GM12878 (cell line): ENCODE measurements at regions not wholly inside any gene's neighbourhood (a gene's known extent, or its start where the extent isn't known, plus 50 kb on each side); places are given as distances from the start of the nearest gene placed in this dataset.

Experiments used
- ATAC-seq: fragments of 200-7000 bp; cut with Tn5 transposase; 3 replicates; pipeline ENCODE4 v1.9.1; 2020; ENCODE audit warnings: mild to moderate bottlenecking, moderate library complexity
- BruUV-seq: library from RNA; stranded (reverse); fragments of 400-500 nt; replicated peaks from 2 replicates; lab custom pipeline; 2021; lab: Mats Ljungman, UMichigan
- CTCF ChIA-PET: fragments of 300-600 bp; sonication (Branson Sonifier 250); formaldehyde crosslinking; extraction: SDS; loops from one replicate; lab custom pipeline; 2021; ENCODE audit warnings: inconsistent platforms; lab: Yijun Ruan, JAX
- POLR2A ChIA-PET: fragments of 350-600 bp; formaldehyde crosslinking; extraction: SDS; loops from one replicate; lab custom pipeline; 2021; ENCODE audit warnings: inconsistent platforms; lab: Charles Lee
- RAD21 ChIA-PET: fragments of 300-600 bp; sonication (Branson Sonifier 250); formaldehyde crosslinking; loops from one replicate; lab custom pipeline; 2023; ENCODE audit warnings: antibody characterized with exemption; ENCODE audit not compliant: unreplicated experiment; lab: Charles Lee
- SMC1A ChIA-PET: fragments of 300-600 bp; sonication (Branson Sonifier 250); formaldehyde crosslinking; loops from one replicate; lab custom pipeline; 2023; ENCODE audit not compliant: unreplicated experiment, uncharacterized antibody; lab: Charles Lee
- DNase-seq: peaks from one replicate; pipeline ENCODE4 v3.0.0-alpha.2; 2011; ENCODE audit warnings: low read depth, low spot score
- FAIRE-seq: peaks from 3 replicates; lab custom pipeline; 2011; peaks lifted over from hg19 to GRCh38; lab: Jason Lieb, UNC
- H2AFZ ChIP-seq: 2 replicates; pipeline ENCODE4 v1.6.0; 2011; ENCODE audit warnings: low read depth, low read length, control low read depth; ENCODE audit not compliant: control insufficient read depth
- H3K27ac ChIP-seq: 2 replicates; pipeline ENCODE4 v1.5.1; 2011; ENCODE audit warnings: control low read depth; ENCODE audit not compliant: control insufficient read depth, insufficient read depth
- H3K27me3 ChIP-seq, 2 experiments: replicated peaks in 1 of 2; 2 replicates each; pipeline versions ENCODE4 v1.6.0 to v1.6.1; 2011; ENCODE audit warnings: low read length in 1 of 2; ENCODE audit not compliant: control insufficient read depth in 2 of 2, insufficient read depth in 2 of 2
- H3K36me3 ChIP-seq, 2 experiments: 2 replicates each; pipeline ENCODE4 v1.5.1; 2011; ENCODE audit warnings: low read length in 1 of 2; ENCODE audit not compliant: control insufficient read depth in 2 of 2, insufficient read depth in 2 of 2
- H3K4me1 ChIP-seq: 2 replicates; pipeline ENCODE4 v1.6.1; 2011; ENCODE audit warnings: mild to moderate bottlenecking, low read length, moderate library complexity, mixed read lengths; ENCODE audit not compliant: control insufficient read depth, insufficient read depth
- H3K4me2 ChIP-seq: 2 replicates; pipeline ENCODE4 v1.6.0; 2011; ENCODE audit warnings: control low read depth; ENCODE audit not compliant: control insufficient read depth, insufficient read depth
- H3K4me3 ChIP-seq: fragments of 200-600 bp; sonication (generic); 2 replicates; pipeline ENCODE4 v1.5.1; 2016
- H3K79me2 ChIP-seq: 2 replicates; pipeline ENCODE4 v1.6.0; 2011; ENCODE audit warnings: low read length; ENCODE audit not compliant: control insufficient read depth, insufficient read depth
- H3K9ac ChIP-seq: 2 replicates; pipeline ENCODE4 v1.8.0; 2011; ENCODE audit warnings: low read length, control low read depth, mixed read lengths; ENCODE audit not compliant: control insufficient read depth, insufficient read depth
- H3K9me3 ChIP-seq: replicated peaks from 3 replicates; pipeline ENCODE4 v1.5.1; 2011; ENCODE audit warnings: mild to moderate bottlenecking, low read length; ENCODE audit not compliant: control insufficient read depth, insufficient read depth
- H4K20me1 ChIP-seq: 2 replicates; pipeline ENCODE4 v1.6.0; 2011; ENCODE audit not compliant: control insufficient read depth, insufficient read depth
- KDM1A ChIP-seq: fragments of 200-600 bp; sonication (generic); IDR thresholded peaks from 2 replicates; pipeline ENCODE4 v1.6.1; 2016; ENCODE audit warnings: borderline replicate concordance
- NKRF ChIP-seq: fragments of 450-650 bp; conservative IDR thresholded peaks from 2 replicates; pipeline ENCODE4 v1.6.1; 2017; ENCODE audit warnings: mild to moderate bottlenecking, moderate library complexity
- POLR2A ChIP-seq: IDR thresholded peaks from 2 replicates; pipeline ENCODE4 v1.6.1; 2011; ENCODE audit warnings: low read depth, mild to moderate bottlenecking, low read length
- RAD51 ChIP-seq: fragments of 450-650 bp; IDR thresholded peaks from 2 replicates; pipeline ENCODE4 v1.6.1; 2016; ENCODE audit warnings: moderate library complexity, mild to moderate bottlenecking, inconsistent platforms
- RELA ChIP-seq: fragments of 450-650 bp; IDR thresholded peaks from 2 replicates; pipeline ENCODE4 v1.8.0; 2014; ENCODE audit warnings: borderline replicate concordance; ENCODE audit not compliant: partially characterized antibody
- ZNF274 ChIP-seq: IDR thresholded peaks from one replicate; pipeline ENCODE4 v1.8.0; 2011; ENCODE audit not compliant: insufficient read length, insufficient read depth
- WGBS: methylation state at CpG from one replicate; pipeline ENCODE4 v1.1.6; 2016; ENCODE audit warnings: low lambda C conversion rate; ENCODE audit not compliant: insufficient replicate concordance, insufficient coverage; ENCODE audit errors: missing lambda C conversion rate; 5-methylcytosine and 5-hydroxymethylcytosine counted together
- in situ Hi-C: fragments of 300-500 bp; cut with MboI; formaldehyde crosslinking; loops from 9 replicates; pipeline ENCODE4 v1.14.3; 2018; ENCODE audit warnings: mixed read lengths
- intact Hi-C: fragments of 100-400 bp; cut with micrococcal nuclease; formaldehyde crosslinking; loops from one replicate; pipeline ENCODE4 v1.14.2; 2022; ENCODE audit not compliant: unreplicated experiment

GRCh38 chr13:106350208-106350607 lies 185.3 kb downstream of the EFNB2 start:
- no peak overlapping the region for H3K4me2 ChIP-seq
- ChIA-PET CTCF (interaction anchor here (1.5 kb wide), 1 partner anchor 19 kb away, joined by 4 read pairs; no protein-coding TSS in a partner anchor), SMC1A (interaction anchor here (0.6 to 3.1 kb wide), 8 partner anchors 9 to 33 kb away, joined by 3 to 22 read pairs (median 3); no protein-coding TSS in a partner anchor), POLR2A (interaction anchor here (1.7 kb wide), 1 partner anchor 29 kb away, joined by 4 read pairs; no protein-coding TSS in a partner anchor), RAD21 (interaction anchor here (0.7 to 1.8 kb wide), 5 partner anchors 9 to 257 kb away, joined by 3 to 4 read pairs (median 3); no protein-coding TSS in a partner anchor)
- H3K9ac ChIP-seq = no peak overlapping the region
- no peak for TF ChIP-seq RELA
- TF ChIP-seq POLR2A = no peak
- TF ChIP-seq NKRF = no peak
- TF ChIP-seq RAD51 = no peak
- no peak for TF ChIP-seq KDM1A
- TF ChIP-seq ZNF274 = no peak
- no peaks in the 10 kb centered on the region for H3K36me3 ChIP-seq
- BruUV-seq = no TSS peak
- H3K4me1 ChIP-seq = no peaks in the 10 kb centered on the region; the same call in 1 of the 2 replicates
- no peak for DNase-seq
- WGBS = 43% methylated on average over 4 of the region's 4 CpGs
- H3K27ac ChIP-seq = no peak overlapping the region
- in situ Hi-C loops (no loop called here), intact Hi-C loops (no loop called here)
- ATAC-seq = peak; percentile 74
- no peak for FAIRE-seq
- H3K27me3 ChIP-seq = no peaks in the 10 kb centered on the region; a peak in 1 of 4 replicates
- no peaks in the 10 kb centered on the region for H4K20me1 ChIP-seq
- no peak overlapping the region for H3K4me3 ChIP-seq
- H2AFZ ChIP-seq = no peak overlapping the region
- no peaks in the 10 kb centered on the region for H3K9me3 ChIP-seq
- H3K79me2 ChIP-seq = no peaks in the 10 kb centered on the region
